H1 (cell line): ENCODE measurements at regions not wholly inside any gene's neighbourhood (a gene's known extent, or its start where the extent isn't known, plus 50 kb on each side); places are given as distances from the start of the nearest gene placed in this dataset.

Experiments used
- CTCF ChIA-PET: fragments of 300-600 bp; sonication (Branson Sonifier 250); formaldehyde crosslinking; loops from one replicate; lab custom pipeline; 2021; ENCODE audit not compliant: partially characterized antibody; lab: Charles Lee
- POLR2A ChIA-PET: fragments of 300-600 bp; sonication (Branson Sonifier 250); formaldehyde crosslinking; loops from one replicate; lab custom pipeline; 2021; ENCODE audit warnings: inconsistent platforms; ENCODE audit not compliant: partially characterized antibody; lab: Charles Lee
- DNase-seq, 2 experiments: peaks; one replicate each; pipeline versions ENCODE4 v3.0.0 to v3.0.0-alpha.2; 2010 to 2022; ENCODE audit warnings: low spot score in 2 of 2, low read depth in 1 of 2, mixed read lengths in 1 of 2
- FAIRE-seq: peaks from 2 replicates; lab custom pipeline; 2011; peaks lifted over from hg19 to GRCh38; lab: Jason Lieb, UNC
- H2AFZ ChIP-seq: 2 replicates; pipeline ENCODE4 v1.8.1; 2012; ENCODE audit warnings: low read length, inconsistent platforms
- H2AK5ac ChIP-seq: 2 replicates; pipeline ENCODE4 v1.6.1; 2013; ENCODE audit warnings: low read depth, low read length
- H2BK120ac ChIP-seq: replicated peaks from 2 replicates; pipeline ENCODE3; 2013; ENCODE audit warnings: low read depth, low read length, inconsistent platforms
- H2BK12ac ChIP-seq: 2 replicates; pipeline ENCODE4 v1.6.1; 2013; ENCODE audit warnings: low read depth, low read length
- H2BK15ac ChIP-seq: 2 replicates; pipeline ENCODE4 v1.6.1; 2013; ENCODE audit warnings: low read length
- H2BK20ac ChIP-seq: 2 replicates; pipeline ENCODE4 v1.6.1; 2013; ENCODE audit warnings: low read length
- H2BK5ac ChIP-seq: 2 replicates; pipeline ENCODE4 v1.6.1; 2013; ENCODE audit warnings: low read depth, low read length
- H3K14ac ChIP-seq: 2 replicates; pipeline ENCODE4 v1.6.1; 2013; ENCODE audit warnings: inconsistent platforms; ENCODE audit not compliant: insufficient read length
- H3K18ac ChIP-seq: 2 replicates; pipeline ENCODE4 v1.6.1; 2013; ENCODE audit warnings: low read length; ENCODE audit errors: extremely low read depth
- H3K23ac ChIP-seq: 2 replicates; pipeline ENCODE4 v1.6.1; 2013; ENCODE audit warnings: inconsistent platforms; ENCODE audit not compliant: insufficient read length
- H3K23me2 ChIP-seq: 2 replicates; pipeline ENCODE4 v1.6.1; 2013; ENCODE audit warnings: low read depth, low read length
- H3K27ac ChIP-seq: 2 replicates; pipeline ENCODE4 v1.6.1; 2011; ENCODE audit warnings: low read depth, low read length, inconsistent platforms
- H3K27me3 ChIP-seq, 4 experiments: replicated peaks in 1 of 4; 1 replicate in 1 of 4; 2 replicates in 3 of 4; pipeline versions ENCODE4 v1.6.1 to v1.8.1; 2011 to 2013; ENCODE audit warnings: low read length in 3 of 4, mild to moderate bottlenecking in 3 of 4, inconsistent platforms in 2 of 4, mixed read lengths in 2 of 4, moderate library complexity in 1 of 4; ENCODE audit not compliant: control insufficient read depth in 3 of 4, insufficient read depth in 3 of 4; ENCODE audit errors: extremely low read depth in 1 of 4
- H3K36me3 ChIP-seq, 4 experiments: 2 replicates each; pipeline versions ENCODE4 v1.6.1 to v1.8.1; 2011 to 2013; ENCODE audit warnings: mild to moderate bottlenecking in 4 of 4, low read length in 3 of 4, moderate library complexity in 2 of 4, control low read depth in 1 of 4, inconsistent platforms in 1 of 4; ENCODE audit not compliant: insufficient read depth in 4 of 4, control insufficient read depth in 2 of 4
- H3K4ac ChIP-seq: replicated peaks from 2 replicates; pipeline ENCODE3; 2013; ENCODE audit warnings: low read length, low read depth, mixed read lengths, inconsistent platforms; ENCODE audit not compliant: insufficient read length
- H3K4me1 ChIP-seq, 4 experiments: replicated peaks in 1 of 4; 1 replicate in 1 of 4; 2 replicates in 3 of 4; pipeline versions ENCODE4 v1.6.1 to v1.8.1; 2011 to 2013; ENCODE audit warnings: low read length in 3 of 4, inconsistent platforms in 2 of 4, mixed read lengths in 1 of 4; ENCODE audit not compliant: insufficient read depth in 4 of 4, control insufficient read depth in 3 of 4
- H3K4me2 ChIP-seq, 2 experiments: 2 replicates each; pipeline versions ENCODE4 v1.6.1 to v1.8.1; 2011 to 2013; ENCODE audit warnings: low read depth in 2 of 2, low read length in 2 of 2, control low read depth in 1 of 2, inconsistent platforms in 1 of 2, mild to moderate bottlenecking in 1 of 2; ENCODE audit not compliant: insufficient read depth in 1 of 2
- H3K4me3 ChIP-seq, 4 experiments: fragments of 200-600, 300-600 bp in 1 of 4; sonication (generic), shearing (Covaris generic), sonication (Bioruptor Twin) in 1 of 4; 2 replicates each; pipeline versions ENCODE4 v1.5.1 to v1.8.1; 2011 to 2016; ENCODE audit warnings: low read length in 4 of 4, low read depth in 3 of 4, control low read depth in 2 of 4, inconsistent platforms in 2 of 4, mild to moderate bottlenecking in 2 of 4, mixed read lengths in 1 of 4, moderate library complexity in 1 of 4; ENCODE audit not compliant: insufficient read depth in 2 of 4; ENCODE audit errors: extremely low read depth in 1 of 4
- H3K56ac ChIP-seq: replicated peaks from 2 replicates; pipeline ENCODE3; 2013; ENCODE audit warnings: low read depth, mild to moderate bottlenecking, mixed read lengths, low read length, inconsistent platforms; ENCODE audit not compliant: insufficient read length
- H3K79me1 ChIP-seq: 2 replicates; pipeline ENCODE4 v1.6.1; 2013; ENCODE audit warnings: low read depth, low read length, control low read depth
- H3K79me2 ChIP-seq, 2 experiments: 2 replicates each; pipeline versions ENCODE4 v1.6.1 to v1.8.1; 2012 to 2013; ENCODE audit warnings: low read length in 2 of 2, mild to moderate bottlenecking in 2 of 2, inconsistent platforms in 1 of 2; ENCODE audit not compliant: insufficient read depth in 2 of 2, control insufficient read depth in 1 of 2
- H3K9ac ChIP-seq, 4 experiments: replicated peaks in 1 of 4; 1 replicate in 1 of 4; 2 replicates in 3 of 4; pipeline versions ENCODE4 v1.6.1 to v1.8.1; 2011 to 2013; ENCODE audit warnings: low read depth in 3 of 4, low read length in 3 of 4, control low read depth in 2 of 4, mild to moderate bottlenecking in 2 of 4, moderate library complexity in 2 of 4, inconsistent platforms in 1 of 4; ENCODE audit errors: extremely low read depth in 1 of 4
- H3K9me3 ChIP-seq, 2 experiments: 2 replicates each; pipeline versions ENCODE4 v1.6.1 to v1.8.1; 2012 to 2013; ENCODE audit warnings: mild to moderate bottlenecking in 2 of 2, moderate library complexity in 2 of 2, control low read depth in 1 of 2, inconsistent platforms in 1 of 2, low read depth in 1 of 2, low read length in 1 of 2, mixed read lengths in 1 of 2; ENCODE audit not compliant: insufficient read depth in 2 of 2
- H4K20me1 ChIP-seq, 2 experiments: replicated peaks in 1 of 2; 2 replicates each; pipeline versions ENCODE3 to v1.8.1; 2011 to 2013; ENCODE audit warnings: inconsistent platforms in 2 of 2, low read length in 2 of 2, mild to moderate bottlenecking in 1 of 2; ENCODE audit not compliant: insufficient read depth in 2 of 2, control insufficient read depth in 1 of 2
- H4K5ac ChIP-seq: 2 replicates; pipeline ENCODE4 v1.6.1; 2013; ENCODE audit warnings: low read length, low read depth, mixed read lengths, inconsistent platforms; ENCODE audit not compliant: insufficient read length
- H4K8ac ChIP-seq: 2 replicates; pipeline ENCODE4 v1.8.0; 2013; ENCODE audit warnings: mild to moderate bottlenecking, moderate library complexity, low read length, inconsistent platforms; ENCODE audit not compliant: insufficient read depth; ENCODE audit errors: extremely low read depth
- H4K91ac ChIP-seq: replicated peaks from 2 replicates; pipeline ENCODE3; 2013; ENCODE audit warnings: low read length, mixed read lengths, inconsistent platforms; ENCODE audit not compliant: insufficient read length
- CEBPB ChIP-seq: IDR thresholded peaks from 2 replicates; pipeline ENCODE4 v1.6.1; 2012; ENCODE audit warnings: low read depth, low read length
- CREB1 ChIP-seq: IDR thresholded peaks from 2 replicates; pipeline ENCODE4 v1.6.1; 2012; ENCODE audit warnings: inconsistent platforms
- CTBP2 ChIP-seq: IDR thresholded peaks from 2 replicates; pipeline ENCODE4 v1.7.0; 2011; ENCODE audit warnings: borderline replicate concordance, mild to moderate bottlenecking, moderate library complexity, mixed read lengths, low read length; ENCODE audit not compliant: insufficient read depth, insufficient read length
- EGR1 ChIP-seq: IDR thresholded peaks from 2 replicates; pipeline ENCODE4 v1.6.1; 2011; ENCODE audit warnings: low read depth, low read length, borderline replicate concordance
- EZH2 ChIP-seq: fragments of 200-600 bp; sonication (generic); IDR thresholded peaks from 2 replicates; pipeline ENCODE4 v1.7.1; 2012; ENCODE audit warnings: low read depth, mild to moderate bottlenecking, moderate library complexity, low read length, inconsistent platforms; ENCODE audit not compliant: severe bottlenecking
- KDM5A ChIP-seq: fragments of 200-600 bp; IDR thresholded peaks from 2 replicates; pipeline ENCODE4 v1.7.1; 2012; ENCODE audit warnings: mild to moderate bottlenecking, low read length, inconsistent platforms, mixed read lengths
- NANOG ChIP-seq: IDR thresholded peaks from 2 replicates; pipeline ENCODE4 v1.6.1; 2011; ENCODE audit warnings: low read length, low read depth, mild to moderate bottlenecking, inconsistent platforms; ENCODE audit not compliant: insufficient read depth, poor library complexity, severe bottlenecking
- POLR2A ChIP-seq, 2 experiments: IDR thresholded peaks; 1 replicate in 1 of 2; 2 replicates in 1 of 2; pipeline ENCODE4 v1.6.1; 2011; ENCODE audit warnings: low read depth in 2 of 2, low read length in 2 of 2, mild to moderate bottlenecking in 2 of 2; ENCODE audit errors: control extremely low read depth in 1 of 2
- POU5F1 ChIP-seq: IDR thresholded peaks from 2 replicates; pipeline ENCODE4 v1.6.1; 2011; ENCODE audit warnings: low read depth, mild to moderate bottlenecking, low read length, moderate library complexity
- RAD21 ChIP-seq, 2 experiments: IDR thresholded peaks in 1 of 2; conservative IDR thresholded peaks in 1 of 2; 2 replicates each; pipeline ENCODE4 v1.6.1; 2011; ENCODE audit warnings: low read depth in 2 of 2, low read length in 2 of 2, improper control_type of control experiment in 1 of 2, inconsistent platforms in 1 of 2, mild to moderate bottlenecking in 1 of 2, moderate library complexity in 1 of 2
- RBBP5 ChIP-seq: IDR thresholded peaks from 2 replicates; pipeline ENCODE4 v1.7.1; 2012; ENCODE audit warnings: low read depth, mild to moderate bottlenecking, inconsistent platforms, low read length, moderate library complexity, borderline replicate concordance
- SIRT6 ChIP-seq: IDR thresholded peaks from one replicate; pipeline ENCODE4 v1.7.1; 2012; ENCODE audit warnings: low read length, inconsistent platforms
- WGBS, 2 experiments: shearing (Covaris generic) in 1 of 2; methylation state at CpG; one replicate each; pipeline versions ENCODE4 v1.1.6 to v1.1.7; 2013 to 2015; ENCODE audit warnings: low lambda C conversion rate in 2 of 2, mixed read lengths in 2 of 2, inconsistent platforms in 1 of 2, low coverage in 1 of 2, missing lambda C conversion rate in 1 of 2; ENCODE audit not compliant: insufficient replicate concordance in 2 of 2, insufficient coverage in 1 of 2, insufficient read length in 1 of 2; ENCODE audit errors: extremely low coverage in 1 of 2, missing lambda C conversion rate in 1 of 2; 5-methylcytosine and 5-hydroxymethylcytosine counted together

DNA sequence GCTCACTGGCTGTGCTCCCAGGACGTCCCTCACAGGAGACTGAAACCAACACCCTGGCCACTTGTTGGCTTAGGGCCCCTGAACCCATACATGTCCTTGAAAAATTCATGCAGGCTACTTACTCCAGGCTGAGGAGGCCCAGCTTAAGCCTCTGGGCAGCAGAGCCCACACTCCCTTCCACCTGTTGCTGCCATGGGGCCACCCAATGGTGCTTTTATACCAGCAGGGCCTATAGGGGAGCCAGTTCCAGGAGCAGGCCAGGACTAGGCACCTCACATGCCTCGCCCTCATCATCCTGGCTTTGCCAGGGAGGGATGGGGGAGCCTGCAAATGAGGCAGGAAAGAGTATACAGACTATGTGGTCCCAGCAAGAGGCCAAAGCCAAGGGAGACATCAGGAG, 181.7 kb upstream of the NECTIN1 start:
- 83% methylated on average over 2 of the region's 2 CpGs; no CpG with 5 or more reads in 1 of the 2 experiments for WGBS, 2 experiments
- no peak for FAIRE-seq
- no peaks in the 10 kb centered on the region for H4K20me1 ChIP-seq

More for the DNA sequence above, 181.7 kb upstream of the NECTIN1 start:
- Histone ChIP-seq H3K36me3 (no peaks in the 10 kb centered on the region), H3K14ac (no peak overlapping the region), H2BK20ac (no peak overlapping the region), H3K9ac (no peak overlapping the region), H3K23me2 (no peaks in the 10 kb centered on the region), H2BK5ac (no peak overlapping the region), H3K4me2 (no peak overlapping the region), H2AFZ (no peak overlapping the region), H3K27ac (no peak overlapping the region), H3K79me2 (no peaks in the 10 kb centered on the region), H3K4ac (no peak overlapping the region), H3K27me3 (peaks cover 0 to 2% (median under 1%) of the 10 kb centered on the region in 4 experiments; a peak in 1 of 7 replicates), H2BK15ac (no peak overlapping the region), H4K91ac (no peak overlapping the region)
- CTCF ChIA-PET = interaction anchor here (0.9 kb wide), 1 partner anchor 202 kb away, joined by 3 read pairs; no protein-coding TSS in a partner anchor
- POLR2A ChIA-PET = no interaction called here
- TF ChIP-seq EZH2 (no peak), CTBP2 (no peak), EGR1 (no peak), RBBP5 (no peak), POU5F1 (no peak), NANOG (no peak), CEBPB (no peak), SIRT6 (no peak), CREB1 (no peak), KDM5A (no peak), POLR2A (IDR thresholded peaks at IDR 0.05; ENCODE audit: control extremely low read depth in 1 of 2, low read depth in 2 of 2, low read length in 2 of 2) (no peak), RAD21 (IDR thresholded peaks at IDR 0.05 in 1 of 2, conservative IDR thresholded peaks at IDR 0.05 in 1 of 2; ENCODE audit: low read depth in 2 of 2, low read length in 2 of 2) (no peak)
- TF ChIP-seq, all 59 proteins: peak for 0
- H3K4me3 ChIP-seq = no peak overlapping the region
- H2BK12ac ChIP-seq = no peak overlapping the region
- no peak overlapping the region for H3K23ac ChIP-seq
- H3K18ac ChIP-seq = no peak overlapping the region
- no peak overlapping the region for H2AK5ac ChIP-seq
- H4K5ac ChIP-seq = no peak overlapping the region
- H3K4me1 ChIP-seq = peaks cover 0 to 8% (median 7%) of the 10 kb centered on the region in 4 experiments; a peak in 6 of 7 replicates
- no peak overlapping the region for H2BK120ac ChIP-seq
- no peaks in the 10 kb centered on the region for H3K79me1 ChIP-seq
- no peak for DNase-seq
- H3K9me3 ChIP-seq = 0 out of 4 replicates have a peak, but pooled peaks cover 4 to 11% of the 10 kb centered on the region in 2 experiments
- H3K56ac ChIP-seq = no peak overlapping the region
- H4K8ac ChIP-seq = no peak overlapping the region
